Mucosa of gallbladder (tissue), 1 donor: ENCODE measurements at regions not wholly inside any gene's neighbourhood (a gene's known extent, or its start where the extent isn't known, plus 50 kb on each side); places are given as distances from the start of the nearest gene placed in this dataset.
"Not testable (repeated sequence)": the region's sequence is repeated elsewhere in the genome, so short reads cannot be mapped to it uniquely, and the experiment has no call there.

ENCODE experiments used
- DNase-seq: peaks from one replicate; pipeline ENCODE4 v3.0.0-alpha.2; 2020; ENCODE audit warnings: low spot score
- donor health status: DM: no; HTN: no; CAD: no.

DNA sequence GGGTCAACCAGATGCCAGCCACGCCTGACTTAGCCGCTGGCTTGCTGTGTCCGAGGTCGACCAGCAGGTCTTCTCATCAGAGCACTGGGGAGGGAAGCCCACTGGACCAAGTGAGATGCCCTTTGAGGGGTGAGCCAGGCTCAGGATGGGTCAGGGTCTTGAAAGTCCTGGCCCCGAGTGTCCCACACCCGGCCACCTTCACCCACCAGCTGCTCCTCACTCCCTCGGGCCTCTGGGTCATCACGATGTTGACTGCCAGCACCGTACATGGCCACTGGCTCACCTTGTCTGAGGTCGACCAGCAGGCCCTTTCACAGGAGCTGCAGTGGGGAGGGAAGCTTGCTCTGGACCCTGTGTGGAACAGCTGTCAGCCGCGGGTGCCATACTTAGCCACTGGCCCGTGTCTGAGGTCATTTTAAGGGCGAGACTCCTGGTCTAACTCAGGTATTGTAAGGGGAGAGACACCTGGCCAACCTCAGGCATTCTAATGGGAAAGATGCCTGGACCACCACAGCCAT lies 1361.3 kb downstream of the UQCRFS1 start:
- DNase-seq, result no peak

DNA sequence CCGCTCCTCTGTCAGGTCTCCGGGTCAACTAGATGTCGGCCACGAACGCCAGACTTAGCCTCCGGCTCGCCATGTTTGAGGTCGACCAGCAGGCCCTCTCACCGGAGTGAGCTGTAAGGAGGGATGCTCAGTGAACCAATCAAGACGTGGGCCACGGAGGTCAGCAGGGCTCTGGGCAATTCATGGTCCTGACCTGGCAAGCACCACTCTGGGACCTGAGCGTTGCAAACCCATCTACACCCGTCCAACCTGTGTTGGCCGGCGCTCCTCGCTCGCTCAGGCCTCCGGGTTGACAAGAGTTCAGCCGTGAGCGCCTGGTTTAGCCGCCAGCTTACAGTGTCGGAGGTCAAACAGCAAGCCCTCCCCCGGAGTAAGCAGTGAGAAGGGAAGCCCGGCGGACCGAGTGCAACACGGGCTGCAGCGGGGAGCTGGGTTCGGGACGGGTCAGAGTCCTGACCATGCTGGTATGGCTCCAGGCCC lies 1361.9 kb downstream of the UQCRFS1 start:
- no peak for DNase-seq

DNA sequence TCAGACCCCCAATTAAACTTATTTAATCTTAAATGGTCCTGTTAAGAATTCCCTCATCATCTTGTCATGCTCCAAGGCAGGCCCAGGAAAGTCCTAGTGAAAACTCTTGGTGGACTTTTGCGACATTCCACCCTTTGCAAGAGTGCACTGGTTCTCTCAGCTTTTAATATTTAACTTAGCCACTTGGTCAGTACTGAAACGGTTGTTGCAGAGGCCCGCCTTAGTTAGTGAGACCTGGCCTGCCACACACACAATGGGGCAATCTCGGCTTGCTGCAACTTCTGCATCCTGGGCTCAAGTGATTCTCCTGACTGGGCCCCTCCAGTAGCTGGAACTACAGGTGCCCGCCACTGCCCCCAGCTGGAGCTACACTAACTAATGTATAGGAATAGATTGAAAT lies 1366.0 kb downstream of the UQCRFS1 start:
- DNase-seq, result no peak

DNA sequence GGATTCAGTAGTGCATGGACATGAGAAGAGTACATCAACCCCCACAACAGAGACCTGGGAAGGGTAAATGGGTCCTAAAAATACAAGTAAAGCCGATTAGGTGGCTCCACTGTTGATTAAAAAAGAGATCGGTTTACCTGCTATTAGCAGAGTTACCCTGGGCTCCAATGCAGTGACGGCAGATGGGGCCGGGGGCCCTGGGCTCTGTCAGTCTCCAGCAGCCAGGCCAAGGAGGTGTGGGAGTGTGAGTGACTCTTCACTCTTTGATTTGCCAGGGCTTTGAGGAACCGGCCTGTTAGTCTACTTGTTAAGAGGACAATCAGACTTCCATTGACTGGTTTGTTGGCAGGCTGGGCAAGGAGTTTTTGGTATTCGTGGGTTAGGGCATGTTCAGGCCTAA lies 1368.7 kb downstream of the UQCRFS1 start:
- DNase-seq, result no peak

DNA sequence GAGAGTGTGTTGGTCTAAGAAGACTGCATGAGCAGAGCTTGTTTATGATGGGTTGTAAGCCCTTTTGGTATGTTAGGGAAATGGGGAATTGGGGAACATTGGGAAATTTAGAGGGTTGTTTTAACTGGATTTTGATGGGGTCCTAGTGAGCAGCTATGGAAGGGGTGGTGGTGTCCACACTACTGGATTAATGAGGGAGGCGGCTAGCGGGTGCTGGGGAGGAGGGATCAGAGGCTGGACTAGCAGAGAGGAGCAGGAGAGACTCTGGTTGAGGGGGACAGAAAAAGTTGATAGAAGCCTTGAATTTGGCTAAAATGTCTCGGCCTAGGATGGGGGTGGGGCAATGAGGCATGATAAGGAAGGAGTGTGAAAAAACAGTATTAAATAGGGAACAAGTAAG lies 1369.1 kb downstream of the UQCRFS1 start:
- DNase-seq, result no peak

DNA sequence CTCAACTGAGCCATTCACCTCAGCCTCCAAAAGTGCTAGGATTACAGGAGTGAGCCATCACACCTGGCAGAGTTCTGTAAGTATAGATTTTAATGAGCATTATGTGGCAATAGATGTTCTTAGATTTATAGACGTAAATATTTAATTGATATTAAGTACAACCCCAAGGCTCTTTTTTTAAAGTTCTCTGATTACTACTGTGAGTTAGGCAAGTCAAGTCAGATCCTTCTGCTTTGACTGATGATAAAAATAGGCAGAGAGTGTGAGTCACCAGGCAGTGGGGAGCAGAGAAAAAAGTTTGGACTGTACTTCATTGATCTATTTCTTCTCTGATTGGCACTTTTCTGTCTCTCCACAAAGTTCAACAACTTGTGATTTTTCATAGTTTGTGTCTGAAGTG lies 1379.9 kb downstream of the UQCRFS1 start:
- DNase-seq, result no peak

DNA sequence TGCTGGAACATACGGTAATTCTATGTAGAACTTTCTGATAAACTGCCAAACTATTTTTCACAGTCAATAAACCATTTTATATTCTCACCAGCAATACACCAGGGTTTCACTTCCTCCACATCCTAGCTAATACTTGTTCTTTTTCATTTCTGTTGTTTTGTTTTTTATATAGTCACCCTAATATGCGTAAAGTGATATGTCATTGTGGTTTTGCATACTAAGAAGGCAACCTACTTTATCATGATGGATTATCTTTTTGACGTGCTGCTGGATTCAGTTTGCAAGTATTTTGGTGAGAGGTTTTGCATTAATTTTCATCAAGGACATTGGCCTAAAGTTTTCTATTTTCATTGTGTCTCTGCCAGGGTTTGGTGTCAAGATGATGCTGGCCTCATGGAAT lies 1384.1 kb downstream of the UQCRFS1 start:
- DNase-seq, result no peak

DNA sequence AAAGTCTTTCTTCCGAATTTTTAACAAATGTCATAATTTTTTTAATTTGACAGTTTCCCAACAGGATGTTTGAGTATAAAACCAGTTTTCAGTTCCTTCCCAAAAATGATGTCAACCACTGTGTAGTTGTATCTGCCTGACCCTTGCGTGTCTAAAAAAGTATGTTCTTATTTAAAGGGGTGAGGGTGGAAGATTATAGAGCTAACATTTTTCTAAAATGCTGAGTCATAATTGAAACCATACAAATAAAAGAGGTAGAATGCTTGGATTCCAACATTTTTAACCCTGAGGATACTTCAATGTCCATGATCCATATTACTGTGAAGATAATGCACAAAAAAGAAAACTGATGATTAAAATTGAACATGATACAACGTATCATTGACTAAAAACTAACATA lies 1388.8 kb downstream of the UQCRFS1 start:
- no peak for DNase-seq

DNA sequence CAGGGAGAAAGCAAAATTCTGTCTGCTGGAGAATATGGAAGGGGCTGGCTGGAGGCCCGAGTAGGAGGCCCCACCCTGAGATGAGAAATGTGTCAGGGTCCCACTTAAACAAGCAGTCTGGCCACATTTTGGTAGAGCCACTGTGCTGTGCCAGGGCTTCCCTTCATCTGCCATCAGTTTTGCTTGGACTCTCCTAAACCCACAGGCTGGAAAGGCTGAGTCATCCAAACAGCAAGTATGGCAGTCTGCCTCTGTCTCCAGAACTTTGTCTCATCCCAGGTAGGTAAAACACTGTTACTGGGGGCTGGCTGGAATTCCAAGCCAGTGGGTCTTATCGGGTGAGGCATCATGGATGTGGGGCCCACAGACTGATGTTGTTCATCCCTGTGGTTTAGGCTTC lies 1390.6 kb downstream of the UQCRFS1 start:
- no peak for DNase-seq

DNA sequence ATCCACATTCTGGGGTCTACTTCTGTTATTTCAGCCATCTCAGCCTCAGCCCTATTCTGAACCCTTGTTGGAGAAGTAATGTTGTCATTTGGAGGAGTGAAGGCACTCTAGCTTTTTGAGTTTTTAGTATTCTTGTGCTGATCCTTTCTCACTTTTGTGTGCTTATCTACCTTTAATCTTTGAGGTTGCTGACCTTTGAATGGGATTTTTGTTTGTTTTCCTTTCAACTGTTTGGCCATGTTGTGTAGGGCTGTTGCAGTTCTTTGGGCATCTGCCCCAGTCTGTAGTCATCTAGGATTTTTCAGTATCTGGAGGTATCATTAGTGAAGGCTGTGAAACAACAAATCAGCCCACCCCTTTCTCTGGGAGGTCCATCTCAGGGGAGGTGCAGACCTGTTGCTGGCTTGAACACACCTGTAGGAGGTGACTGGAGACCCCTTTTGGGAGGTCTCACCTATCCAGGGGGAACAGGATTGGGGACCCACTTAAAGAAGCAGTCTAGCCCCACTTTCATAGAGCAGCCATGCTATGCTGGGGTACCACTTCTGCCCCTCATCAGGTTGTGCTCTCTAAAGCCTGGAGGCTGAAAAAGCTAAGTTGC lies 1391.4 kb downstream of the UQCRFS1 start:
- no peak for DNase-seq

DNA sequence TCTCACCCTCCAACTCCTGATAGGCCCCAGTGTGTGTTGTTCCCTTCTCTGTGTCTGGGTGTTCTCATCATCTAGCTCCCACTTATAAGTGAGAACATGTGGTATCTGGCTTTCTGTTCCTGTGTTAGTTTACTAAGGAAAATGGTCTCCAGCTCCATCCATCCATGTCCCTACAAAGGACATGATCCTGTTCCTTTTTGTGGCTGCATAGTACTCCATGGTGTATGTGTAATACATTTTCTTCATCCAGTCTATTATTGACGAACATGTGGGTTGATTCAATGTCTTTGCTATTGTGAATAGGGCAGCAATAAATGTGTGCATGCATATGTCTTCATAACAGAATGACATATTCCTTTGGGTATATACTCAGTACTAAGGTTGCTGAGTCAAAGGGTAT lies 1397.0 kb downstream of the UQCRFS1 start:
- no peak for DNase-seq

DNA sequence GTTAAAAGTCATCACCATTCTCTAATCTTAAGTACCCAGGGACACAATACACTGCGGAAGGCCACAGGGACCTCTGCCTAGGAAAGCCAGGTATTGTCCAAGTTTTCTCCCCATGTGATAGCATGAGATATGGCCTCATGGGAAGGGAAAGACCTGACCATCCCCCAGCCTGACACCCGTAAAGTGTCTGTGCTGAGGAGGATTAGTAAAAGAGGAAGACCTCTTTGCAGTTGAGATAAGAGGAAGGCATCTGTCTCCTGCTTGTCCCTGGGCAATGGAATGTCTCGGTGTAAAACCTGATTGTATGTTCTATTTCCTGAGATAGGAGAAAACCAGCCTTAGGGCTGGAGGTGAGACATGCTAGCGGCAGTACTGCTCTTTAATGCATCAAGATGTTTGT lies 1398.1 kb downstream of the UQCRFS1 start:
- DNase-seq, result not testable (repeated sequence)

DNA sequence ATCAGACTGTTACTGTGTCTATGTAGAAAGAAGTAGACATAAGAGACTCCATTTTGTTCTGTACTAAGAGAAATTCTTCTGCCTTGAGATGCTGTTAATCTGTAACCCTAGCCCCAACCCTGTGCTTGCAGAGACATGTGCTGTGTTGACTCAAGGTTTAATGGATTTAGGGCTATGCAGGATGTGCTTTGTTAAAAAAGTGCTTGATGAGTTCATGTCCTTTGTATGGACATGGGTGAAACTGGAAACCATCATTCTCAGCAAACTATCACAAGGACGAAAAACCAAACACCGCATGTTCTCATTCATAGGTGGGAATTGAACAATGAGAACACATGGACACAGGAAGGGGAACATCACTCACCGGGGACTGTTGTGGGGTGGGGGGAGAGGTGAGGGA lies 1398.7 kb downstream of the UQCRFS1 start:
- DNase-seq, result not testable (repeated sequence)

DNA sequence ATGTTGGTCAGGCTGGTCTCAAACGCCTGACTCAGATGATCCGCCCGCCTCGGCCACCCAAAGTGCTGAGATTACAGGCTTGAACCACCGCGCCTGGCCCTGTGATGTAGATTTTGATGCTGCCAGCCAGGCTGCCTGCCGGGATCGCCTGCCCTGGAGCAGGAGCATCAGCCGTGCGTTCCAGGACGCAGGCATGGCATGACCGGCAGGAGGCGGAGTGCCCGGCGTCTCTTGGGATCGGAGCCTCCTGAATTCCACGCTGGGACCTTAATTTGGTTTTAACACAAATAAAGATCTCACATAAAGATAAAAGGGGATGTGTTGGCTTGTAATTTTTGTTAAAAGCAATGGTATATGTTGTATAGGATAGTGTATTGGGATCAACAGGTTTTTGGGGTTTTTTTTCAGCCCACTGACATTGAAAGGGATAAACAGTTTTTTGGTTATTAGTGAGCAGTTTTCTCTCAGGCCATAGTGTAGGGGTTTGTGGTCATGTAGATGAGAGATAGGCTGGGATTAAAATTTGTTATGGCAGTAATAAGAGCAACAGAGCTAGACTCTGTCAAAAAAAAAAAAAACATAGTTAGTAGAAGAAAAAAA lies 1406.4 kb downstream of the UQCRFS1 start:
- no peak for DNase-seq

DNA sequence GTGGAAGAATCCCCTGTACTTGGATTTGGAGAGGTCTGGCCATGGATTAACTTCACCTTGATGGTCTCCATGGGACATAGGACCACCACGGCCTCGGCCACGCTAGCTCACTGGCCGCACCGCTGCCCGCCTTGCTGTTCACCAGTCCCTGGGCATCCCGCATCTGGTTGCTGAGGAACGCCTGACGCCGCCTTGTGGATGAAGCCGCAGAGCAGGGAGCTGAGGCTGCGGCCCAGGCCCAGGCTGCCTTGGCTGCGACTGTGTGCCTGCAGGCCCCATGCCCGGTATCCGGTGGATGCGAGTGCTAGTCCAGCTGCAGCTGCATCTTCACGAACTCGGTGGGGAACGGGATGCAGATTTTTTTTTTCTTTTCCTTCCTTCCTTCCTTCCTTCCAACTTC lies 1407.1 kb downstream of the UQCRFS1 start:
- no peak for DNase-seq

DNA sequence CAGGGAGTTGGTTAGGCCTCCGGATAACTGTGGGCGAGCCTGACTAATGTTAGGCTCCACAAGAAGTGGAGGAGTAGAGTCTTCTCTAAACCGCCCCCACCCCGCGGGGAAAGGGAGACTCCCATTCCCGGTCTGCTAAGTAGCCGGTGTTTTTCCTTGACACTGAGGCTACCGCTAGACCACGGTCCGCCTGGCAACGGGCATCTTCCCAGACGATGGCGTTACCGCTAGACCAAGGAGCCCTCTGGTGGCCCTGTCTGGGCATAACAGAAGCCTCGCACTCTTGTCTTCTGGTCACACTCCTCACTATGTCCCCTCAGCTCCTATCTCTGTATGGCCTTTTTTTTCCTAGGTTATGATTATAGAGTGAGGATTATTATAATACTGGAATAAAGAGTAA lies 1410.7 kb downstream of the UQCRFS1 start:
- DNase-seq, result not testable (repeated sequence)

DNA sequence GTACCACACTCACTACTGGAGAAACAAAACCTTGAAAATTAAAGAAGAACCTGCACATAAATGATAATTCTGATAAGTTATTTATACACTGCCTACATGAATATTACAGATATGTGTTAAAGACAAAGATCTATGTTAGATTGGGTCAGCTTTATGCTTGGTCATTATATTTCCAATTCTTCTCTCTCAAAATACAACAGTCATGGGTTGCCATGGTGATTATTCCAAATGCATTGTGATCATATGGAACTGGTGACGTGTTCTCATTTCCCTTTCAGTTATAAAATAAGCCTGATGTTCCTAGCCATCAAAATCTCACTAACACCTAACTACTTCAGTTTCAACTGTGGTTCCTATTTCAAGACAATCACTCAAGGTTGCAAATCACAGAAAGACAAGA lies 1416.4 kb downstream of the UQCRFS1 start:
- no peak for DNase-seq

DNA sequence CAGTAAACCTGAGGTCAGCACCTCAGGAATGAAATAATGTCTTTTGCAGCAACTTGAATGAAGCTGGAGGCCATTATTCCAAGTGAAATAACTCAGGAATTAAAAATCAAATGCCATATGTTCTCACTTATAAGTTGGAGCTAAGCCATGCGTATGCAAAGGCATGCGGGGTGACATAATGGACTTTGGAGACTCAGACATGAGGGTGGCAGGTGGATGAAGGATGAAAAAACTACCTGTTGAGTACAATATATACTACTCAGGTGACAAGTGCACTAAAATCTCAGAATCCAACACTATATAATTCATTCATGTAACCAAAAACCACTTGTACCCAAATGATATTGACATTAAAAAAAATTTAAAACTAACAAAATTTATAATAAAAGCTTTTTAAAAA lies 1416.9 kb downstream of the UQCRFS1 start:
- no peak for DNase-seq

DNA sequence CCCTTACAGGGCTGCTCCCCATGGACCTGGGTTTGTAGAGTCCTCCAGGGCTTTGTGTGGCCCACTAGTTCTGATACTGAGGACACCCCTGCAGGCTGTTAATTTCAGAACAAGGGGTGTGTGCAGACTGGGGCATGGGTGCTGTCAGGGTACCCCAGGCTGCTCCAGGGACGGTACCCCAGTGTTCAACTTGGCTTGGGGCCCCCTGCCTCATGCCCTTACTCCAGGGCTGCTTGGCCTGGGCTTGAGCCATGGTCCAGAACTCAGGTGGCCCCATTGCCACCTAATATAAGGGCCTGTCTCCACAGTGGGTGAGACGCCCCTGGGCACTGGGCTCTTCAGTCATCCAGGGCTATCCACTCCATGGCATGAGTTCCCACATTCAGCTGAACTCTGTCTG lies 1417.6 kb downstream of the UQCRFS1 start:
- no peak for DNase-seq

DNA sequence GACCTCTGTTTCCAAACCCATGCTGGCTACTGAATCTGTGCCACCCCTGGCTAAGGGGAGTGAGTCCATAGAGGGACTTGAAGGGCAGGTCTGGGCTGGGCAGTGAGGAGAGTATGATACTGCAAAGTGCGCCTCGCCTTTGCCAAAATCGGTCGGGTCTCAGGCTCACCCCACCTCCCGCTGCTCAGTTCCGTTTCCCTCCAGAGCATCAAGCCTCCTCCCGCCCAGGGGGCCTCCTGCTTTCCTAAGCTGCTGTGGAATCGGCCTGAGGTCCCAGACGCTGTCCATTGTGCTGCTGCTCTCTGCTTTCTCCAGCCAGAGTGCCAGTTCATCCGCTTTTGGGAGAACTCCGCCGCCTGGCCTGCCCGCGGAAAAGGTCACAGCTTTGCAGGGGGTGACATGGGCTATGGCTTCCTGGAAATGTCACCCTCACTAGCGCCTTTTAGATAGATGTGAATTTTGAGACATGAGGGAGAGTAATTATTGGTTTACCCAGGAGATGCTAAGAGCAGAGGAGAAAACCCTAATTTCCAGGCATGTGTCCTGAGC lies 1418.4 kb downstream of the UQCRFS1 start:
- no peak for DNase-seq

DNA sequence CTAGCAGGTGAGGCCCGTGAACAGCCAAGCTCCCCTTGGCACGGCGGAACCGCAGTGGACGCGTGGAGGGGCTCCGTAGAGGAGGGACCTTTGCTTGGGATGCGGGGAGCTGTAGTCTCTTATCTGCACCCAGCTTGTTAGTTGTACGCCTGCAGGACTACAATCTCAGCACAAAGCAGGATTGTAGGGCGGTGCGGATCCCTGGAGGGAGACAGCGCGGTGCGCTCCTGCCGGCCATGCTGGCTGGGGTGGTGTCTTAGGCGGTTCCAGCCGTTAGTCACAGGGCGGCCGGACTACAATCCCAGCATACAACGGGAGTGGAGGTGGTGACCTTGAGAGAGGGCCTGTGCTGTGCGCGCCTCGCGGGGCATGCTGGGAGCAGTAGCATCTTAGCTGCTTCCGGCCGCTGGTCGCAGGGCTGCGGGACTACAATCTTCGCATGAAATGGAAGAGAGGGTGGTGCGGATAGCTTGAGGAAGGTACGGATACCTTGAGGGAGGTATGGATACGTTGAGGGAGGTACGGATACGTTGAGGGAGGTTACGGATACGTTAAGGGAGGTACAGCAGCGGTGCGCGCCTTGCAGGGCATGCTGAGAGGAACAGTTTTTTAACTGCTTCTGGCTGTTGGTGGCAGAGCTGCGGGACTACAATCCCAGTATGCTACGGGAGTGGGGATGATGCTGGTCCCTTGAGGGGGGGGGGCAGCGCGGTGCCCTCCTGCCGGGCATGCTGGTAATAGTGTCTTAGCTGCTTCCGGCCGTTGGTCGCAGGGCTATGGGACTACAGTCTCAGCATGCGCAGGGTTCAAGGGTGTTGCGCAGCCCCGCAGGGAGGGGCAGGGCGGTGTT lies 1419.1 kb downstream of the UQCRFS1 start:
- peak; percentile 96 for DNase-seq

DNA sequence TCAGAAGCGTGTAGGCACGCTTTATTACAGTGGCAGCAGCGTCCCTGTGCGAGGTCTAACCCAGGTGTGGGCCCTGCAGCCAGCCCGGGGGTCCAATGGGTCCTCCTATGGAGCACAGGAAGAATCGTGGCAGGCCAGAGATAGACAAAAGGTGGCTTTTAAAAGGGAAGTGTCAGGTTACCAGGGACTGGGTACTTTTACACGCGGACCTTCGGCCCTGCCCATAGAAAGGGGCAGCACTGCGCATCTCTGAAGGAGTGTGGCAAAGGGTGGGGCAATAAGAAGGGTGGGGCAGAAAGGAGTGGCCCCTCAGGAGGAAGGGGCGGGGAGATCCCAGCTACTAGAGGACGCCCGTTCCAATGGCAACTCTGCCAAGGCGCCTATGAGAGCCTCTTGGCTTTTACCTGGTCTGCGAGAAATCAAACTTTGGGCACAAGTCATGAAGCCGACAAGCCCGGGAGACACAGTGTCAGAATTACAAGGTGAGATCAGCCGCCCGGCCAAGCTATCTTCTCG lies 1419.8 kb downstream of the UQCRFS1 start:
- peak; percentile 70 for DNase-seq
